ENCODE measurements at regions not wholly inside any gene's neighbourhood (a gene's known extent, or its start where the extent isn't known, plus 50 kb on each side); places are given as distances from the start of the nearest gene placed in this dataset.
"Not testable (repeated sequence)": the region's sequence is repeated elsewhere in the genome, so short reads cannot be mapped to it uniquely, and the experiment has no call there.

GRCh38 chr7:16369855-16370254 is 51.5 kb downstream of the CRPPA start:
- DNase-seq (ENCODE audit: low spot score) (no peak), ATAC-seq (no peak)

GRCh38 chr7:16369309-16369708 is 52.0 kb downstream of the CRPPA start:
- not testable (repeated sequence) for DNase-seq (ENCODE audit: low spot score); ATAC-seq

DNA sequence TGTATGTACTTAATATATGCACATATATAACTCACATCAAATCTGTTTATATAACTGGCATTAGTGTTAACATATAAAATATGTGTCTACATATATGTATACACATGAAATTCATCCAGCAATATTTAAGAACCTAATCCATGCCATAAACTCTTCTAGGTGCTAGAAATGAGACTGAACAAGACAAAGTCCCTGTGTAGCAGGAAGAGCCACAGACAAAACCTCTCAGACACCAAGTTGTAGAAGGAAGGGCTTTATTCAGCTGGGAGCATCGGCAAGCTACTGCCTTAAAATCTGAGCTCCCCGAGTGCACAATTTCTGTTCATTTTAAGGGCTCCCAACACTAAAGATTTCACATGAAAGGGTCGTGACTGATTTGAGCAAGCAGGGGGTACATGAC is 52.5 kb downstream of the CRPPA start:
- ATAC-seq (no peak), DNase-seq (ENCODE audit: low spot score) (no peak)

- DNase-seq (ENCODE audit: low spot score) = no peak
- ATAC-seq = no peak
These were observed 54.2 kb downstream of the CRPPA start for GRCh38 chr7:16367115-16367514.

- DNase-seq (ENCODE audit: low spot score) = no peak
- ATAC-seq = no peak
These were observed 55.4 kb downstream of the CRPPA start for GRCh38 chr7:16365952-16366351.

- DNase-seq (ENCODE audit: low spot score) = no peak
- no peak for ATAC-seq
These were observed 56.2 kb downstream of the CRPPA start for GRCh38 chr7:16365177-16365576.

DNA sequence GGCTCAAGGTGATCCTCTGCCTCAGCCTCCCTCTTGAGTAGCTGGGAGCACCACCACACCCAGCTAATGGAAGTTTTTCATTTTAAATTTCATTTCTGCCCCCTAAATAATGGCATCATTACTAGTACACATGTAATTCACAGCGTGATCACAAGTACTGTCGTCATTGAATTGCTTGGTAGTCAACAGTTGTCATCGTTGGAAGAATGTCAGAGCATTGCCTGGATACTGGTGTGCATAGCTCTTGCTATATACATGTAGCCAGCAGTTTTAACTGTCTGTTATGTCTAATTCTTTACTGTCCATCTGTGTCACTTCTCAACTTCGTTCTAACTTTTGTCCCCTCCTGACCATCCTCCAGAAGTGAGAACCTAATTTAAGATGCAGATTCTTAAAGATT is 62.1 kb downstream of the CRPPA start:
- DNase-seq (ENCODE audit: low spot score) (no peak), ATAC-seq (no peak)

GRCh38 chr7:16357921-16358320 is 63.4 kb downstream of the CRPPA start:
- DNase-seq (ENCODE audit: low spot score) (no peak), ATAC-seq (peak; percentile 58)

GRCh38 chr7:16357474-16357873 is 63.9 kb downstream of the CRPPA start:
- ATAC-seq (no peak), DNase-seq (ENCODE audit: low spot score) (no peak)

- no peak for DNase-seq (ENCODE audit: low spot score)
- ATAC-seq = no peak
These were observed 64.9 kb downstream of the CRPPA start for GRCh38 chr7:16356301-16356958.

DNA sequence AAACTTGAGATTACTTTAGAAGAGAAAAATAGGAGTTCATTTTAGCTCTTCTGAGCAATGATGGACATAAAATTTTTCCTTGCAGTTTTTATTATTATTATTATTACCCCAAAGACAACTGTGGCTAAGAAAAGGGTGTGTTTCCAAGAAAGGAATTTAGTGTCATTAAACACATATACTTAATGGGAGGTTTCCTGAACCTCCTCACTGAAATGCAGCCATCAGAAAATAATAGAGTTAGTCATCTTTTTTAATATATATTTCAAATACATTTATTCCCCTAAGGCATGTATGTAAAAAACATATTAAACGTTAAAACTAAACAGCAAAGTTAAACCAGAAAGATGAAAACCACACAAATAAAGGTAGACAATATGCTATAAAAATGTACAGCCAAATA is 66.8 kb downstream of the CRPPA start:
- DNase-seq (ENCODE audit: low spot score) = no peak

GRCh38 chr7:16353226-16353625 is 68.1 kb downstream of the CRPPA start:
- ATAC-seq = no peak
- no peak for DNase-seq (ENCODE audit: low spot score)

More for the DNA sequence above, 66.8 kb downstream of the CRPPA start:
- no peak for ATAC-seq

DNA sequence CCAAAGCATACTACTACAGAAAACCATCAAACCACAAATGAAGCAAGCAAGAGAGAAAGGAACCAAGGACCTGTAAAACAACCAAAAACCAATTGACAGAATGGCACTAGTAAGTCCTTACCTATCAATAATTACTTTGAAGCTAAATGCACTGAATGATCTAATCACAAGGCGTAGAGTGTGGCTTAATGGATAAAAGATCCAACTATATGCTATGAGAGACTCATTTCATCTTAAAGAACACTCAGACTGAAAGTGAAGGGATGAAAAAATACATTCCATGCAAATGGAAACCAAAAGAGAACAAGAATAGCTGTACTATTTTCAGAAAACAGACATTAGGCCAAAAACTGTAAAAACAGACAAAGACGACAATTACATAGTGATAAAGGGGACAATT is 70.7 kb downstream of the CRPPA start:
- ATAC-seq (no peak), DNase-seq (ENCODE audit: low spot score) (no peak)

- DNase-seq (ENCODE audit: low spot score) (no peak), ATAC-seq (no peak)
These were observed 73.1 kb downstream of the CRPPA start for GRCh38 chr7:16348251-16348650.

- DNase-seq (ENCODE audit: low spot score) (no peak), ATAC-seq (no peak)
These were observed 73.5 kb downstream of the CRPPA start for GRCh38 chr7:16347827-16348192.

GRCh38 chr7:16347066-16347826 is 74.1 kb downstream of the CRPPA start:
- DNase-seq (ENCODE audit: low spot score) = no peak
- ATAC-seq = no peak

- ATAC-seq (no peak), DNase-seq (ENCODE audit: low spot score) (no peak)
These were observed 75.1 kb downstream of the CRPPA start for GRCh38 chr7:16345979-16346958.

DNA sequence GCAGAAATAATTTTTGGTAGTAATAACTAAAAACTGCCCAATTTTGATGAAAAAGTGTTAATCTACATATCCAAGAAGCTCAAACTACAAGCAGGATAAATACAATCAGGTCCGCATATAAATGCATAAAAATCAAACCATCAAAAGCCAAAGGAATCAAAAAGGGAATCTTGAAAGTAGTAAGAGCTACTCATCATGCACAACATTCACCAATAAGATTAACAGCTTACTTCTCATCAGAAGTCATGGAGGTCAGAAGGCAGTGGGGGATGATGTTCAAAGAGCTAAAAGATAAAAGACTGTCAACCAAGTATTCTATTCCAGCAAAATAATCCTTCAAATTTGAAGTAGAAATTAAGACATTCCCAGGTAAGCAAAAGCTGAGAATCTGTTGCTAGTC is 76.4 kb downstream of the CRPPA start:
- DNase-seq (ENCODE audit: low spot score) (no peak), ATAC-seq (no peak)

DNA sequence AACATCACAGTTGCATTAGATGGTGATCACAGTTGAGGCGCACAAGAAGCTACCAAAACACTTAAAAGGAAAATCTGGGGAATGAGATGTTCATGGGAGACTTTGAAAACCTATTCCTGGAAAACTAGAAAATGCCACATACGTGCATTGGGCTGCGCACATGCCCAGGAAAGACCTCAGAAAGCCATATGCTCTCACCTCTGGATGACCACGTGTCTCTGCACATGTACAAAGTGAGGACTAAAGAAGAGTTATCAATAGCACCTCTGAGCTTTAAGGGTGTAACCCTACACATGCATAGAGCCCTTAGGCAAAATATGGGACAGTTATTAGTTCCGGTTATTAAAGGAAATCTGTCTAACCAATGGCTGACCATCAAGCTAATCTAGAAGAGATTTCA is 77.7 kb downstream of the CRPPA start:
- DNase-seq (ENCODE audit: low spot score) (no peak), ATAC-seq (no peak)

DNA sequence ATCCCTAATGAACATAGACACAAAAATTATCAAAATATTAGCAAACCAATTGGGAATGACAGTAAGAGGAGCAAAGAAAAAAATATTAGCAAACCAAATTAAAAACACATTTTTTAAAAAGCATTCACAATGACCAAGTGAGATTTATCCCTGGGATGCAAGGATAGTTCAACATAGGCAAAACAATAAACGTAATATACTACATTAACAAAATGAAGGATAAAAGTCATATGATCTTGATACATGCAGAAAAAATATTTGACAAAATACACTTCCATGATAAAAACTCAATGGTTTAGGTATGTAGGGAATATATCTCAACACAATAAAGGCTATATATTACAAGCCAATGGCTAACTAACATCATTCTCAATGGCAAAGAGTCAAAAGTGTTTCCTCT is 83.3 kb downstream of the CRPPA start:
- DNase-seq (ENCODE audit: low spot score) (no peak), ATAC-seq (no peak)

DNA sequence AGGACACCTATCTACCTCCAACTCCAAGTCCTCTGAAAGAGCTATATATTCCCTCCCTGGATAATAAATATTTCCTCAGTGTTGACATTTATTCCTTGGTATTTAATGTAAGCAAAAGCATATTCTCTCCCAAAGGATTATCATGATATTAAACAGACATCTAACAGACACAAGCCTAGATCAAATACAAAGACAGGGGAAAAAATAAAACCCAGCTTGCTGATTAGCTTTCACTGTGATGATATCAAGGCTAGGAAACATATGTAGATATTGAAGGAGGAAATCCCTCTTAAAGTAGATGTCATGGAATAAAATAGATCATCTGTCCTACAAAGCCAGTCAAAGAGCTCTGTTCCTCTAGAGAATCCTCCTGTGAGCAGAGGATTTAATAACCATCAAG is 95.2 kb downstream of the CRPPA start:
- DNase-seq (ENCODE audit: low spot score) (no peak), ATAC-seq (no peak)

DNA sequence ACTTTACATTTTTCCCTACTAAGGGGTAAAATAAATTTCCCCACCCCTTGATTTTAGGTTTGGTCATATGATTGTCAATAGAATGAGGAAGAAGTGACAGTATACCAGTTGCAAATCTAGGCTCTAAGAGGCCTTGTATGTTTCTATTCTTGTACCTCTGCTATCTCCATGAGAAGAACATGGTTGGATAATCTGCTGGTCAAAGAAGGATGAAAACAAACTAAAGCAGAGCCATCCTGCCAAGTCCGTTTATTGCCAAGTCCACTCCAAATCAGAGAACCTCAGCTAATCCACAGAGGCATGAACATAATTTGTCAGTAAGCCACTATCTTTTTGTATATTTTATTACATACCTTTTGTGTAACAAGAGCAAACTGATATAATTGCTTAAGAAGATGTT is 98.0 kb downstream of the CRPPA start:
- DNase-seq (ENCODE audit: low spot score) (no peak), ATAC-seq (no peak)

All from left lobe of liver (tissue), 2 donors.